ENCODE measurements at regions not wholly inside any gene's neighbourhood (a gene's known extent, or its start where the extent isn't known, plus 50 kb on each side); places are given as distances from the start of the nearest gene placed in this dataset.

DNA sequence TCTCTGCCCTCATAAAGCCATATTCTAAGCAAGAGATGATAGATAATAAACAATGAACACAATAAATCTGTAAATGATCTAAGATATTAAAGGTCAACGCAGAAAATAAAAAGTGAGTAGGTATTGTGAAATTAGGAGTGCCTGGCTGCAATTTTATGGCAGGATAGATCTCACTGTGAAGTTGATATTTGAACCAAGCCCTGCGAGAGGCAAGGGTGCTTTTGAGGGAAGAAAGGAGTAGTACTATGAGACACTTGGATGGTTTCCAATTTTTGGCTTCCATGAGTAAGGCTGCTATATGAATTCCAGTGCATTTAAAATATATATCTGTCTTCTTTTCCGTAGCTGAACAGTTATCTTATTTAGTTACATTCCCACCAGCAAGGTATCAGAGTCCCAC is 720.0 kb upstream of the CNTN5 start:
- ChIA-PET CTCF (no interaction called here), POLR2A (no interaction called here)
- H3K4me1 ChIP-seq (ENCODE audit: control insufficient read depth, extremely low read depth, insufficient read depth, low read length): no peaks in the 10 kb centered on the region
- no peak overlapping the region for H3K4me2 ChIP-seq (ENCODE audit: insufficient read depth, low read length)
- FAIRE-seq (no peak), DNase-seq (ENCODE audit: low read depth, low spot score) (no peak)
- dilution Hi-C loops (cut with MboI; ENCODE audit: extremely low pct_ligation_motif_present, low sequenced_read_pairs) (no loop called here), intact Hi-C loops (cut with micrococcal nuclease) (no loop called here)
- TF ChIP-seq MYC (IDR thresholded peaks at IDR 0.05; ENCODE audit: low read depth, low read length) (no peak), GATA2 (IDR thresholded peaks at IDR 0.05; ENCODE audit: insufficient read depth, insufficient read length, low read depth, low read length) (no peak), POLR2AphosphoS5 (IDR thresholded peaks at IDR 0.05; ENCODE audit: insufficient read depth, low read depth, low read length) (no peak), JUN (IDR thresholded peaks at IDR 0.05; ENCODE audit: borderline replicate concordance, insufficient read depth, insufficient read length, low read depth) (no peak)
- TF ChIP-seq, protein P1, sequence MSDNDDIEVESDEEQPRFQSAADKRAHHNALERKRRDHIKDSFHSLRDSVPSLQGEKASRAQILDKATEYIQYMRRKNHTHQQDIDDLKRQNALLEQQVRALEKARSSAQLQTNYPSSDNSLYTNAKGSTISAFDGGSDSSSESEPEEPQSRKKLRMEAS (IDR thresholded peaks at IDR 0.05; ENCODE audit: insufficient read depth, insufficient read length): no peak
- TF ChIP-seq, protein P2, sequence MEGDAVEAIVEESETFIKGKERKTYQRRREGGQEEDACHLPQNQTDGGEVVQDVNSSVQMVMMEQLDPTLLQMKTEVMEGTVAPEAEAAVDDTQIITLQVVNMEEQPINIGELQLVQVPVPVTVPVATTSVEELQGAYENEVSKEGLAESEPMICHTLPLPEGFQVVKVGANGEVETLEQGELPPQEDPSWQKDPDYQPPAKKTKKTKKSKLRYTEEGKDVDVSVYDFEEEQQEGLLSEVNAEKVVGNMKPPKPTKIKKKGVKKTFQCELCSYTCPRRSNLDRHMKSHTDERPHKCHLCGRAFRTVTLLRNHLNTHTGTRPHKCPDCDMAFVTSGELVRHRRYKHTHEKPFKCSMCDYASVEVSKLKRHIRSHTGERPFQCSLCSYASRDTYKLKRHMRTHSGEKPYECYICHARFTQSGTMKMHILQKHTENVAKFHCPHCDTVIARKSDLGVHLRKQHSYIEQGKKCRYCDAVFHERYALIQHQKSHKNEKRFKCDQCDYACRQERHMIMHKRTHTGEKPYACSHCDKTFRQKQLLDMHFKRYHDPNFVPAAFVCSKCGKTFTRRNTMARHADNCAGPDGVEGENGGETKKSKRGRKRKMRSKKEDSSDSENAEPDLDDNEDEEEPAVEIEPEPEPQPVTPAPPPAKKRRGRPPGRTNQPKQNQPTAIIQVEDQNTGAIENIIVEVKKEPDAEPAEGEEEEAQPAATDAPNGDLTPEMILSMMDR (IDR thresholded peaks at IDR 0.05; ENCODE audit: extremely low read depth in 1 of 2, insufficient read depth in 1 of 2, low read depth in 1 of 2, low read length in 2 of 2): no peak
- no peaks in the 10 kb centered on the region for H4K20me1 ChIP-seq (replicated peaks; ENCODE audit: control insufficient read depth, extremely low read depth, insufficient read depth, low read length)
- no peak overlapping the region for H3K4me3 ChIP-seq (replicated peaks in 1 of 3; ENCODE audit: insufficient read depth in 1 of 3, low read depth in 1 of 3, low read length in 3 of 3)
- H3K27me3 ChIP-seq (ENCODE audit: control insufficient read depth in 2 of 2, insufficient read depth in 2 of 2, low read length in 2 of 2): no peaks in the 10 kb centered on the region
- H3K9ac ChIP-seq (replicated peaks; ENCODE audit: extremely low read depth, insufficient read depth, low read length): no peak overlapping the region
- no peaks in the 10 kb centered on the region for H3K9me3 ChIP-seq (replicated peaks; ENCODE audit: control insufficient read depth, insufficient read depth, low read length)
- no TSS peak for BruUV-seq (replicated peaks)
- no peak overlapping the region for H2AFZ ChIP-seq (ENCODE audit: low read depth, low read length)
- no peaks in the 10 kb centered on the region for H3K9me1 ChIP-seq (replicated peaks; ENCODE audit: control insufficient read depth, extremely low read depth, insufficient read depth, low read length)
- H3K27ac ChIP-seq (ENCODE audit: insufficient read depth, low read depth, low read length): no peak overlapping the region
- no peaks in the 10 kb centered on the region for H3K36me3 ChIP-seq (ENCODE audit: control insufficient read depth in 2 of 2, extremely low read depth in 1 of 2, insufficient read depth in 2 of 2, low read length in 2 of 2)
- H3K79me2 ChIP-seq (ENCODE audit: control insufficient read depth, insufficient read depth, low read length): no peaks in the 10 kb centered on the region

Measured in endothelial cell of umbilical vein (primary cell).